ENCODE measurements at regions not wholly inside any gene's neighbourhood (a gene's known extent, or its start where the extent isn't known, plus 50 kb on each side); places are given as distances from the start of the nearest gene placed in this dataset.

DNA sequence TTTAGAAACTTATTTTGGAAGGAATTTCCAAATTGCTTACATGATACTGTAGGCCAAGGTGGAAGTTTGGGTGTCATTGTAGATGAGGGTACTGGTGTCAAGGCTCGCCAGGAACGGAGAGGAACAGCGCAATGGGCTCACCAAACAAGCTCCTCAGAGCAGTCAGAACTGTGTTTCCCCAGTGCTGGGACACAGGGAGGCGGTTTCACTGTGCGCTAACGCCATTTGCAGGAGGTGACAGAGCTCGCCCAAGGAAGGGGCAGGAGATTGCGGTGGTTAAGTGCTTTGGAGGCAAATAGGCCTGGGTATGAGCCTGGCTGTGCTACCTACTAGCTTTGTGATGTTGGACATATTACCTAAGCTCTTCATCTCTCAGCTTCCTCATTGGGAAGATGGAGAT, 57.3 kb downstream of the HHEX start:
- DNase-seq (ENCODE audit: low spot score), result no peak

DNA sequence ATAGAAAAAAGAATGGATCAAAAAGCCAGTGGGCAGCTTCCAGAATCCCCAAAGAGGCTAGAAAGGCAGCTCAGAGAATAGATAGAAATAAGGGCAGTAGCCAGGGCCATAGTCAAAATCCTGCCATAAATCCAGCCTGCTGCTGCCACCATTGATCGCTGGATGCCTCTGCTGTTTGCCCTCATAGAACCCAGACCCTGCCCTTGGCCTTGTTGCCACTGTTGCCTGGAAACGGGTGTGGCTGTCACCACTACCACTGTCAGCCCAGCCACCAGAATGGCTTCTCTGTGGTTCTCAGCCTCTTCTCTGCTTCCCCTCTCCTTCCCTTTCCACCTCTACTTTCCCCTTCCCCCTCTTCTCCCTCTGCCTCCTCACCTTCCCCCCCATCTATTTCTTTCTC, 57.8 kb downstream of the HHEX start:
- peak; percentile 54 for DNase-seq (ENCODE audit: low spot score)

DNA sequence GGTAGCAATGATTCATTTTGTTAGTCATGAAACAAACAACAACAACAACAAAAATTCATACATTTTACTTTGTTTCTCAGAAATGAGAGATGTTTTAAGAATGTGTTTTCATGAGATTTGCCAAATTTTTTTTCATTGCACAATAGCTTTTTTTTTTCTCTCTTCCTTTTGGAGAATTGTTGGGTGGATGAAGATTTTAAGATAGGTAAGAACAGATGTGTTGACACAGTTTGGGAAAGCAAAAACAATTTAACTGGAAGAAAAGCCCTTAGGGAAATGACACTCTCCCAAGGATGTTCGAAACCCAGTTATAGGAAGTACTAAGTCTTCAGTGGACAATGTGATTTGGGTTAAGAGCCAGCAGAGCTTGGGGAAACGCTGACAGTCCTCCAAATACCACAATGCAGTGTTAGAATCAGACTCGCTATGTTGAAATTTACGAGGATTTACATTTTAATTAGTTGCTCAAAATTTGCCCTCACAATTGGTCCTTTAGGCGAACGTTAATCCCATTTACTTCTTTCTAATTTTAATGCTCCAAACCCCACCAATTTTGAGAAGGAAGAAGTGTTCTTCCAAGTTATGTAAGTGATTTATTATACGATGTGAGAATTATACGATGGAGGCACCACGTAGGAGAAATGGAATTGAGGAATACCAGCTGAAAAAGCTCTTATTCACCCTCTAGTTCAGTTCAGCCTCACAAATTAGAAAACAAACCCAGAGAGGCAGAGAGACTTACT, 61.2 kb downstream of the HHEX start:
- DNase-seq (ENCODE audit: low spot score), result no peak

DNA sequence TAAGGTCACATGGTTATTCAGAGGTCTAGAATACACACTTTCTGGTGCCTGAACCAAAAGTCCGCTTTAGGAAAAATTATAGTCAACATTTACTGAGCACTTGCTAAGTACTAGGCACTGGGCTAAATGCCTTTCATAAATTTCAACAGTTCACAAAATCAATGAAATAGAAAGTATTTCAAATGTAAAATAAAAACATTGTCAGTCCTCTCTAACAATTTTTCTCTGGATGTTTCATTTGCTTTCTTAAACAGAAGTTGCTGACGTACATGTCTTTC, 61.7 kb downstream of the HHEX start:
- no peak for DNase-seq (ENCODE audit: low spot score)

DNA sequence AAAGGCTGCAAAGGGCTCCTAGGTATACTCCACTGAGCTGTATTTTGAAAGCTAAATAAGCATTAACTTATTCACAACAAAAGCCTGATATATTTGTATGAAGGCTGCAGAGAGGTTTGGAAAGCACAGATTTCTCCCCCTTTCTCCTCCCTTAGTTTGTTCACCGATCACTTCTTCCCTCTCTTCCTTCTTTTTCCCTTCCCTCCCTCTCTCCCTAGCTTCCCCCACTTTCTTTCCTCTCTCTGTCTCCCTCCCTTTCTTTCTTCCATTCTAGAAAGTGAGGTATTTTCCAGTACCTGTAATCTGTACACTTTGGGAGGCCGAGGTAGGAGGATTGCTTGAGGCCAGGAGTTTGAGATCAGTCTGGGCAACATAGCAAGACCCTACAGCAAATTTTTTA, 62.1 kb downstream of the HHEX start:
- no peak for DNase-seq (ENCODE audit: low spot score)

DNA sequence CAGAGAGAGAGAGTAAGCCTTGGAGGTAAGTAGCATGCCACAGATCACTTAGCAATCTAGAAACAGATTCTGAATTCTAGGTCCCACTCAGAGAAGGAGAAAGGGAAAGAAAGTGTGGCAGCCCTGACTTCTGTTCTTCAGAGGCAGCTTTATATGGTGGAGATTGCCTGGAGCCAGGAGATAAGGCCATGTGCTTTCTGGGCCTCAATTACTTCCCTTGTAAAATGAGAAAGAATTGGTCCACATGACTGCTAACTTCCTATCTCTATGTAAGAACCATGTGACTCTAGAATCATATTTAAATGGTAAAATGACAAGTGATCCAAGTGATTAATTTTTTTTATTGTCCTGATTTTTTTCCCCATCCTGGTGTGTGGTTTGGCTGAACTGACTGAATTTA, 64.1 kb downstream of the HHEX start:
- no peak for DNase-seq (ENCODE audit: low spot score)

DNA sequence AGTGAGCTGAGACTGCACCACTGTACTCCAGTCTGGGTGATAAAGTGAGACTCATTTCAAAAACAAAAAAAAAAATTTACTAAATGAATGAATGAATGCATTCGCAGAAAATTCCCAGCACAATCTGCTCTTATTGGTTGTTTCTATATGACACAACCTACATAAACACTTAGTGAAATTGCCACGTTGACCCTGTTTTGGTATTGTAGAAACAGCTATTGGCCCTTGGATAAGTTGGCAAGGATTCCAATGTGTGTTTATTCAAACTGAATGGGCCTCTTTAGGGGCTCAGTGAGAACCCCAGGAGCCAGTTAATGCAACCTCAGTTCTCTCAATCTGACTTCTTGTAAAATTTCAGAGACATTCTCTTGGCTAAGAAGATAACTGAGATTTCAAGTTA, 66.0 kb downstream of the HHEX start:
- no peak for DNase-seq (ENCODE audit: low spot score)

DNA sequence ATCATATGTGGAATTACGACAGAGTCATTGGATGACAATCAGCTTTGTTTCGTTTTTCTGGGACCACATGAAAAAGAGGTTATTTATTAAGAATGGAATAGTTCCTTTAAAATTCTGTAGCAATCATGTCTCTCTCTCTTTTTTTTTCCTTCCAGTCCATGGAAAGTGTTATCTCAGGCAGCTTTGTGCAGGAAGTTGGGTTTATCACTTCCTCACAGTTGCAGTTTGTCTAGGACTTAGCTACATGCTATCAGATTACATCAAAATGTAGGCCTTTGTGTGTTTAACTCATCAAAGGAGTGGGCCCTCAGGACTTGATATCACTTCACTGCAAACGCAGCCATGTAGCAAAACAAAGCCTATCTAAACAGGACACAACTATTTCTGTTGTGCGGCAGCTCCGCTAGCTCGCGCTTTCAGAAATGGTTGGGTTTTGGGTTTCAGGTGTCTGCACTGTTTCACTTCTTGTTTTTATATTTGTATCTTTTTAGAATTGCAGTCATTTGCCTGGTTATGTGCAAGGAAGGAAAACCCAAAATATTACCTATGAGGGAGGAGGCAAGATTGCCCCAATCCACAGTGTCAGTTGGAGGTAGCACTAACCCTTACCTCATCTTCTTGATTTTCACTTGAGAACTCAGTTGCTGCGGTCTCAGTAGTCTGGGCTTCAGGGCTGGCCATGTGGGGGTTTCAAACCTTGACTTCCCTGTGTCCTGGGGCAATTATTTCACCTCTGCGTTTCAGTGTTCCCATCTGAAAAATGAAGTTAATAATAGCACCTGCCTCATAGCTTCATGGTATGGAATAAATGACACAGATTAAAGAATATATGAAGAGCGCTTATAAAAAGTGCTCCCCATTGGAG, 66.7 kb downstream of the HHEX start:
- DNase-seq (ENCODE audit: low spot score), result no peak

DNA sequence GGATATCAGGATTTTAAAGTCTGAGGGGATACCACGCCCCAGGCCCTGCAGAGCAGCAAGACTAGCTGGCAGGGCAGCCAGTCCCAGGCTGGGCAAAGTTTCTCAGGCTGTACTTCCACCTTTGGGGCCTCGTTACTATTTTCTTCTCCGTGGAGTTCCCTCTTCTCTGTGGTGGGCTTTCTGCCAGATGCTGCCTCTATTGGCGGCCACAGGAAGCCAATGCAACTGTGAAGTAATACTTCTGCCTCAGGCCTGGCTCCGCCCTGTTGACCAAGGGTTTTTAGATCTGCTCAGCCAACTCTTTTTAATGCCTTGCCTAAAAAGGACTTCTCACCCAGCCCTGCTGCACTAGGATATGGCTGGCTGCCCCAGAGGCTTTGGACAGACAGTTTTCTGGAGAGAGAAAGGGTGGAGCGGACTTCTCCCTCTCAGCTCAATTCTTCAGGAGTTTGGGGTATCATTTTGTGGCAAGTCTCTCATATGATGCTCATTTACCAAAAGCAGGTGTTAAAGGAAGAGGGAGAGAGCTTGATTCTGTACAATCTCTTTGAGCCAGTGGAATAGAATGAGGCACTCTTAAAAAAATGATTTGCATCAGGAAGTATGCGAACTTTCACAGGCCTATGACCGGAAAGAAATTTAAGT, 67.4 kb downstream of the HHEX start:
- DNase-seq (ENCODE audit: low spot score), result peak; percentile 12

DNA sequence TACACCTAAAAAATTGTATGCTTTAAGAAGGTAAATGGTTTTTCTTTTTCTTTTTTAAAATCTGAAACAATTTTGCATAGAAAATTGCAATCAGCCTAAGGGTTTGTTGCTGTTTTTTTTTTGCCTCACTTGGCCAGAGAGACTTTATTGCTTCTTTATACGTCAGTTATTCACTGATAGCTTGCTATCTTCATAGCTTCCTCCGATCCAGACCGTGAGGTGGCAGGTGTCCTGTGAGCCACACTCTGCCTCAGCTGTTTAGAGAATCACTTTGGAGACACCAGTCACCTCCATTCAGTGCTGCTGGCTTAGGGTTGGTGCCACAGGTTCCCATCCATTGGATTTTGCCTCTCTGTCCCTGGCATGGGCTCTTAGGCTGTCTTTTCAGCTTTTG, 68.0 kb downstream of the HHEX start:
- DNase-seq (ENCODE audit: low spot score), result no peak

DNA sequence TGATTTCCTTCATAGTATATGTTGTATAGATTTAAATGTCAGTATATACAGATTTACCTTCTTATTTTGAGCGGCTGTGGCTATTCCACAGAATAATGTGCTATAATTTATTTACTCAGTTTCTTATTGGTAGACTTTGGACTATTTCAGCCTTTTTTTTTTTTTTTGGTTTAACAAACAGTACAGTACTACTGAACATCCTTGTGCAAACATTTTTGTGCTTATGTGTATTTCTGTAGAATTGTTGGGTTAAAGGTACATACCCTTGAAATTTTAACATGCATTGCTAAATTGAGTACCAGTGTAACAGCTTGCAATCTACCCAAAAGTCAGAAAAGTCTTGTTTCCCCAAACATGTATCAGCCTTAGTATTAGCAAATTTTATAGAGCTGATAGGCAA, 68.8 kb downstream of the HHEX start:
- no peak for DNase-seq (ENCODE audit: low spot score)

DNA sequence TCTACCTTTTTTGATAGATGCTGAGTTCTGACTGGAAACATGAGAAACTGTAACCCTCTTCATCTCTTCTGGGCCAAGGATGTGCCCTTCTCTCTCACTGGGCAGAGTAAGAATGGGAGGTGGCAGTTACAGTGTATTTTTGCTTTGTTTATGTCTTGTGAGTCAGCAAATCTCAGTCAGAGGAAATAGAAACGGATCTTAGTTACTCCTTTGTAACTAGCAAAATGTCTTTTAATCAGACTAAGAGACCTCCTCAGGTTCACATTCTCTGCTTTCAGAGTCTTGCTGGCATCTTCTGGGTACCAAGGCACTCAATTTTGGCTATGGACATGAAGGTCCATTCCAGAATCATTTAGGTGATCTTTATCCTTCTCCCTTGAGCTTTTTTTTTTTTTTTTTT, 70.9 kb downstream of the HHEX start:
- no peak for DNase-seq (ENCODE audit: low spot score)

DNA sequence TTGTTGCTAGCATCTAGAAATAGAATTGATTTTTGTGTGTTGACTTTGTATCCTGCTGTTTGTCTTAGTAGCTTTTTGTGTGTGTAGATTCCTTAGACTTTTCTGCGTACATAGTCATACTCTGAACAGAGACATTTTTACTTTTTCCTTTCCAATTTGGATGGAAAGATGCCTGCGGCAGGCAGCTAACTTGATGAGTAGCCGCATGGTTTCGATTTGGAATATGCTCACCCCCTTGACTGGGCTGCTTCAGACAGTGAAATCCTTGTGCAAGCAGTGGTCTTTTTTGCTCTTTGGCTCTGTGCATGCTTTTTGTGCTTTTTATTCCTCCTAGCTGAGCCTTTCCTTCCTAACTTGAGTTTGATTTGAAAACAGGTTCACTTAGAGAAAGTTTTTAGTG, 71.8 kb downstream of the HHEX start:
- DNase-seq (ENCODE audit: low spot score), result no peak

DNA sequence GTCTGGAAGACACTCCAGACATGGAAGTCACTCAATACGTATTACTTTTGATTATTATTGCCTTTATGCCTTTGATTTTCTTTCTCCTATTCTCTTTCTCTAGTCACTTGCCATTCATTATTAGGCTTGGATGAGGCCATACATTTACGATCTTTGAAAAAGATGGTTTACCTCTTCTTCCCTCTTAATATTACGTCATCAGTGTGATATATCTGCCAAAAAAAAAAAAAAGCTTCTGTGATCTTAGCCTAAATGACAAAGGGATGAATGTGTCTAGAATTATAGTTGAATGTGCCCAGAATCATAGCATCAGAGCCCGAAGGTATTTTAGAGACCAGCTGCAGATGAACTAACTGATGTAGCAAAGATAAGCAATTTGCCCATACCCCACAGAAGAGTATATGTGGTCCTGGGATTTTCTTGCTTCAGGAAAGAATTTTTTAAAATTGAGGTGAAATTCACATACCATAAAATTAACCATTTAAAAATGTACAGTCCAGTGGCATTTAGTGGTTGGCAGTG, 73.9 kb downstream of the HHEX start:
- no peak for DNase-seq (ENCODE audit: low spot score)

DNA sequence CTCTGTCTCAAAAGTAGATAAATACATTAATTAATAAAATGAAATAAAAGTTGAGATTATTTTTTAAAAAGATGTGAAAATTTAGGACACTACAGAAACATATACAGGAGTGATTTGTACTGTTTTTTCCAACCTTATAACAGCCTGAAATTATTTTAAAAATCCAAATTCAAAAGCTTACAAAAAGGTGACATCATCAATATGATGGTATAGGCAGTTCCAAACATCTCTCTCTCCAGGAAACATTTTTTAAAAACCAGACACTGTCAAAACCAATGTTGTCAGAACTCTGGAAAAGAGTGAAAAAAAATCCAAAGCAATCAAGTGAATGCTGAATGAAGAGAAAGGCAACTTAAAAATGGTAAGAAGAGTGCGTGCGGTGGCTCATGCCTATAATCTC, 76.7 kb downstream of the HHEX start:
- no peak for DNase-seq (ENCODE audit: low spot score)

DNA sequence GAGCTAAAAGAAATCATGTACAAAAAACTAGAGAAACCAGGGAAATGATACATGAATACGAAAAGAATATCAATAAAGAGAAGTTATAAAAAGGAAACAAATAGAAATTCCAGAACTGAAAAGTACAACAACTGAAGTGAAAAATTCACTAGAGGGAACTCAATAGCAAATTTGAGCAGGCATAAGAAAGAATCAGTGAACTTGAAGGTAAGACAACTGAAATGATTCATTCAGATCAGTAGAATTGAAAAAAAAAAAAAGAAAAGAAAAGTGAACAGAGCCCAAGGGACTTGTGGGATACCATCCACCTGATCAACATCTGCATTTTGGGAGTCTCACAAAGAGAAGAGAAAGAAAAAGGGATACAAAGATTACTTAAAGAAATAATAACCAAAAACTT, 78.3 kb downstream of the HHEX start:
- DNase-seq (ENCODE audit: low spot score), result no peak

DNA sequence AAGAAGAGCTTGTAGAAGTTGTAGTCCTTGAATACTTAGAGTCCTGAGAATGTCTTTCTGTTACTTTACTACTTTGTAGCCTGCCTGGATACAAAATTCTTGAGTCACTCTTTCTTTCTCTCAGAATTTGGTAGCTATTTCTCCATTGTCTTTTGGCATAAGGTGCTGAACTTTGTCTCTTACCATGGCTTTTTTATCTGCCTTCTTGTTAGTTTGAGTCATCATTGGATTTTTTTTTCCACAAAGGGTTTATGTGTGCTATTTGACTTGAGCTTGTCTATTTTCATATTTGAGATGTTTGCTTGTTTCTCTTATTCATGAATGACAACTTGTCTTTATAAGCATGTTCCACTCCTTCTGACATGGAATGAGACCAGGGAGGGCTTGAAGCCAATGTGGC, 74.5 kb upstream of the EXOC6 start:
- no peak for DNase-seq (ENCODE audit: low spot score)

DNA sequence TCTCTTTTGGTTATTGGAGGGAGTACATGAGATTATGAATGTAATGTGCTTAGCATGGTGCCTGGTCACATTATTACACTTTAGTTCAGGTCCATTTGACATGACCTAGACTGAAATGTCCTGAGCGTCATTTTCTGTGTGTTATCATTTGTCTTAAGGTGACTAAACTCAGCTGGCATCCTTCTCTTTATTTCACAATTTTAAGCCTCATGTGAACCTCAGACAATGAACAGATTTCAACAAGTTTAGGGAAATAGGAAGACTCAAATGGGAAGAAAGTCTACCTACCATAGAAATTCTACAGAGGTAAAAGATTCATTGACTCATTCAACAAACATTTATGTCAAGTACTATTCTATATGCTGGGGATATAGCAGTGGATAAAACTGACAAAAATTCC, 70.2 kb upstream of the EXOC6 start:
- DNase-seq (ENCODE audit: low spot score), result no peak

DNA sequence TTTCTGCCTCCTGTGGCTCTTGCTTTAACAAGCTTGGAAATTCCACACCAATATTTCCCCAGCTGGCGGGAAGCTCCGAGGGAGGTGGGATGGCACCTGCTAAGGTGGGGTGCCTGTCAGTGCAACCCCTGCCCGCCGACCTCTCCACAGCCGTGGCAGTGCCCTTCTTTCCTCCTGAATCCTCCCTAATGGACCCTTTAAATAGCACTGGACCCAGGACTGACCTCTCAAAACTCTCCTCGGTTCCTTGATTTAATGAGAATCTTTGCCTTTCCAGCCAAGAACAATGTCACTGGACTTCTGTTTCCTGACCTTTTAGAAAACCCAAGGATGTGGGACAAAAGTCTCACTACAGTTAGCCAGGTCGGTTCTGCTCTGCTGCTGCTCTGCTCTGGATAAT, 63.2 kb upstream of the EXOC6 start:
- no peak for DNase-seq (ENCODE audit: low spot score)

DNA sequence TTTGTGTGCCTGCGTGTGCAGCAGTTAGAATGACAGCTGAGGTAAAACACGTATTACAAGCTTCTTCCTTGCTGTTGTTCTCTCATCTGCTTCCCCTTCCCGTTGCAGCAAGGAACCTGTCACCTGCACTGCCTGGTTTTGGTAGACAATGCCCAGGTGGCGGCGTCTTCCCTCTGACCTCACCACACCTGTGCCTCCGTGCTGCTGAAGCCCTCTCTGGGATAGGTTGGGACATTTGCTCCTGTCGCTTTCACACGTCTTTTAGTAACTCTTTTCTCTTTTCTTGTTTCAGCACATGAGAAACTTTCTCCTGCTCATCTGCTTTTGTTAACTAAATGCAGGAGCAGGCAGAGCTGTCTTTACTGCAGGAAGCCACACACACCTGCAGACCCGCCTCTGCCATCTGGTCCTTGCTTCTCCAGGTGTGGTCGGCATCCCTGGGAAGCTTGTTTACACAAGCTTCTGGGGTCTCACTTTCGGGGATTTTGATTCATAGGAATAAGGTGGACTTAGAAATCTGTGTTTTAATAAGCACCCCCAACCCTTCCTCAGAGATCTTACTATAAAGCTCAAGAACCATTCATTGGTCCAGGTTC, 60.7 kb upstream of the EXOC6 start:
- no peak for DNase-seq (ENCODE audit: low spot score)

DNA sequence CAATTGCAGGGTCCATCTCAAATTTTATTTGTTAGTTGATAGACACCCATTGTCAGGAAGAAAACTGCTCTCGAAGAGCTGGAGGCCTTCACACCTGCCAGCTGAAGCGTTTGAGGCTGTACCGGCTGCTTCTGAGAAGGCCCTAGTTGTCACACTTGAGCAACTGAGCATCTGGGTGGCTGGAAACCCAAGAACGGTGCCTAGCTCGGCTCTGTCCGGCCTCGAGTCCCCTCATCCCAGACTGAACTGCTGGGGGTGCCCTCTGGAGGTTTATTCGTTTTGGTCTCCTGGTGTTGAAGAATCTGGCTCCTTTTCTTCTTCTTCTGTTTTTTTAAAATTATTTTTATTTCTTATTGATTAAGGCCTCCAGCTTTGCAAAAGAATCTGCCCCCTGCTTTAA, 59.3 kb upstream of the EXOC6 start:
- DNase-seq (ENCODE audit: low spot score), result no peak

DNA sequence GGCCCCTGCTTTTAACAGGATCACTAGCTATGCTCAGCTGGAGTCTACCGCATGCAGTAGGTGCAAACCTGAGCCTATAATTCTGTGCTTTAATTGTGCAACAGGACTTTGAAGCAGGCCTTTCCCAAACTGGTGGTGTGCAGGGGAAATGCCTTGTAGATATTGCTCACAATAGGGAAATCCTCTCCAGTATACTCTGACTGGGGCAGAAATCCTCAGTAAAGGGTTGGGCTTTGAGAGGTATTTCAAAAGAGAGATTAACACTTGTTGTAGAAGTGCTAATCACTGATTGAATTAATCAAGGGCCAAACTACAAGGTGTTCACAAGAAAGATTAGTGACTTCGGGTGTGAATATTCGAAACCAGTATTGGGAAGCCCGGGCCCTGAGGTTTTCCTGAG, 58.5 kb upstream of the EXOC6 start:
- no peak for DNase-seq (ENCODE audit: low spot score)

DNA sequence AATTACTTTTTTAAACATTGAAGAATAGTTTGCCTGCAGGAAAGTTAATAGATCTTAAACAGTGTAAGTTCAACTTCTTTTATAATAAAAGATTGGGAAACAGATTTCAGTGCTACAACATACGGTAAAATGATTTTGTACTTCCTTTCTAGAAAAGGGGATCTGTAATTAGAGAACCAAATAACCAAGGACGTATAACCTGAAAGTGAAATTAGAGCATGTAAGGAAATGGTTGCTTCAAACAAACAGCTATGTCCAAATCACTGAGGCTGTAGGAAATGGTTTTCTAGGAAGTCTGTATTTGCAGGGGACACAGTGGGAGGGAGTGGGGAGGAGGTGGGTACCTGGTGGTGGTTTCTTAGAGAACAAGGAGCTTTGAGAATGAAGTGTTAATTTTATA, 57.9 kb upstream of the EXOC6 start:
- no peak for DNase-seq (ENCODE audit: low spot score)
